ENCODE measurements at regions not wholly inside any gene's neighbourhood (a gene's known extent, or its start where the extent isn't known, plus 50 kb on each side); places are given as distances from the start of the nearest gene placed in this dataset.

DNA sequence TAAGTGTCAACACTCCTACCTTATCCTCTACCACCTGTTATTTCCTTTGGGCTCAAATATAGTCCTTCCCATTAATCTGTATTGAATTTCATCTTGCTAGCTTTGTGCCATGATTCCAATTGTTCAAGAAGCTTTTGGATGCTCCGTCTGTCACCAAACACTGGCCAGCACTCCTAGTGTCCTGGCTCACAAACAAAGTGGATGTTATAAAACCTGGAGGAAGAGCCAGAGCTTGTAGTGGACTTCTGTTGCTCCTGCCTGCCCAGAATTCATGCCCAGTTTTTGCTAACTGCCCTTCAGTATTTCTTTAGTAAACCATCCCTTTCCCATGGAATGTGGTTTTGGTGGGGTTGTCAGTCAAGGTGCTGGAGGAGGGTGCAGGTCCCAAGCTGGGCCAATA is 77.2 kb upstream of the HS3ST2 start:
- TF ChIP-seq, protein P1, sequence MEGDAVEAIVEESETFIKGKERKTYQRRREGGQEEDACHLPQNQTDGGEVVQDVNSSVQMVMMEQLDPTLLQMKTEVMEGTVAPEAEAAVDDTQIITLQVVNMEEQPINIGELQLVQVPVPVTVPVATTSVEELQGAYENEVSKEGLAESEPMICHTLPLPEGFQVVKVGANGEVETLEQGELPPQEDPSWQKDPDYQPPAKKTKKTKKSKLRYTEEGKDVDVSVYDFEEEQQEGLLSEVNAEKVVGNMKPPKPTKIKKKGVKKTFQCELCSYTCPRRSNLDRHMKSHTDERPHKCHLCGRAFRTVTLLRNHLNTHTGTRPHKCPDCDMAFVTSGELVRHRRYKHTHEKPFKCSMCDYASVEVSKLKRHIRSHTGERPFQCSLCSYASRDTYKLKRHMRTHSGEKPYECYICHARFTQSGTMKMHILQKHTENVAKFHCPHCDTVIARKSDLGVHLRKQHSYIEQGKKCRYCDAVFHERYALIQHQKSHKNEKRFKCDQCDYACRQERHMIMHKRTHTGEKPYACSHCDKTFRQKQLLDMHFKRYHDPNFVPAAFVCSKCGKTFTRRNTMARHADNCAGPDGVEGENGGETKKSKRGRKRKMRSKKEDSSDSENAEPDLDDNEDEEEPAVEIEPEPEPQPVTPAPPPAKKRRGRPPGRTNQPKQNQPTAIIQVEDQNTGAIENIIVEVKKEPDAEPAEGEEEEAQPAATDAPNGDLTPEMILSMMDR (conservative IDR thresholded peaks at IDR 0.05), result no peak
- TF ChIP-seq EZH2 (IDR thresholded peaks at IDR 0.05; ENCODE audit: low read depth), result no peak
